GM23338 (cell line): ENCODE measurements at regions not wholly inside any gene's neighbourhood (a gene's known extent, or its start where the extent isn't known, plus 50 kb on each side); places are given as distances from the start of the nearest gene placed in this dataset.

Experiments
- ATAC-seq: fragments of 200-7000 bp; cut with Tn5 transposase; 3 replicates; pipeline ENCODE4 v1.9.1; 2020
- DNase-seq: peaks from one replicate; pipeline ENCODE4 v3.0.0-alpha.2; 2015; ENCODE audit warnings: low spot score
- H2AFZ ChIP-seq: fragments of 200-600 bp; sonication (generic); 2 replicates; pipeline ENCODE4 v1.8.0; 2016; ENCODE audit warnings: antibody characterized with exemption, mild to moderate bottlenecking, moderate library complexity
- H3F3A ChIP-seq: fragments of 200-600 bp; sonication (generic); replicated peaks from 2 replicates; pipeline ENCODE4 v1.8.0; 2017; ENCODE audit warnings: antibody characterized with exemption, mixed run types, low read depth
- H3K27ac ChIP-seq: fragments of 200-600 bp; sonication (generic); 2 replicates; pipeline ENCODE4 v1.6.1; 2016; ENCODE audit warnings: low read depth
- H3K27me3 ChIP-seq: fragments of 200-600 bp; sonication (generic); 2 replicates; pipeline ENCODE4 v1.8.0; 2016; ENCODE audit warnings: mild to moderate bottlenecking, mixed run types, moderate library complexity; ENCODE audit not compliant: insufficient read depth
- H3K36me3 ChIP-seq: fragments of 200-600 bp; sonication (generic); 2 replicates; pipeline ENCODE4 v1.8.0; 2016; ENCODE audit warnings: mild to moderate bottlenecking; ENCODE audit not compliant: insufficient read depth
- H3K4me1 ChIP-seq: fragments of 200-600 bp; sonication (generic); 2 replicates; pipeline ENCODE4 v1.8.0; 2016; ENCODE audit warnings: mild to moderate bottlenecking, moderate library complexity; ENCODE audit not compliant: insufficient read depth
- H3K4me2 ChIP-seq: fragments of 200-600 bp; sonication (generic); 2 replicates; pipeline ENCODE4 v1.7.1; 2017; ENCODE audit warnings: mixed run types
- H3K4me3 ChIP-seq: fragments of 200-600 bp; sonication (generic); 2 replicates; pipeline ENCODE4 v1.6.1; 2016; ENCODE audit warnings: mixed run types
- H3K79me2 ChIP-seq: fragments of 200-600 bp; sonication (generic); replicated peaks from 2 replicates; pipeline ENCODE4 v1.8.0; 2017; ENCODE audit warnings: mild to moderate bottlenecking; ENCODE audit not compliant: insufficient read depth
- H3K9me2 ChIP-seq: fragments of 200-600 bp; sonication (generic); 2 replicates; pipeline ENCODE4 v1.8.0; 2017; ENCODE audit not compliant: insufficient read depth
- H4K20me1 ChIP-seq: fragments of 200-600 bp; sonication (generic); replicated peaks from 2 replicates; pipeline ENCODE4 v1.8.0; 2017; ENCODE audit warnings: mild to moderate bottlenecking; ENCODE audit not compliant: insufficient read depth
- H3K27ac Mint-ChIP-seq: 2 replicates; pipeline ENCODE4 v1.8.0; 2020; ENCODE audit warnings: inconsistent platforms, mild to moderate bottlenecking, moderate library complexity, mixed read lengths
- H3K27me3 Mint-ChIP-seq: 3 replicates; pipeline ENCODE4 v1.8.0; 2022; ENCODE audit warnings: low read depth, mild to moderate bottlenecking, moderate library complexity, mixed read lengths, inconsistent platforms; ENCODE audit not compliant: insufficient read depth, poor library complexity
- H3K36me3 Mint-ChIP-seq: 3 replicates; pipeline ENCODE4 v1.8.0; 2021; ENCODE audit warnings: low read depth, mild to moderate bottlenecking, inconsistent platforms, moderate library complexity, mixed read lengths
- H3K4me1 Mint-ChIP-seq: 3 replicates; pipeline ENCODE4 v1.8.0; 2020; ENCODE audit warnings: mild to moderate bottlenecking, inconsistent platforms, mixed read lengths
- H3K4me3 Mint-ChIP-seq: 3 replicates; pipeline ENCODE4 v1.8.0; 2021; ENCODE audit warnings: moderate library complexity, mild to moderate bottlenecking, inconsistent platforms, mixed read lengths
- H3K9me3 Mint-ChIP-seq: 3 replicates; pipeline ENCODE4 v1.8.0; 2020; ENCODE audit warnings: moderate library complexity, mild to moderate bottlenecking, inconsistent platforms, mixed read lengths
- CTCF ChIP-seq, 2 experiments: fragments of 200-600 bp in 1 of 2; sonication (generic) in 1 of 2; conservative IDR thresholded peaks; 2 replicates each; pipeline versions ENCODE4 v1.5.1 to v1.6.1; 2016 to 2017; ENCODE audit warnings: antibody characterized with exemption in 2 of 2, low read depth in 2 of 2, mild to moderate bottlenecking in 2 of 2, moderate library complexity in 1 of 2
- ETS1 ChIP-seq: IDR thresholded peaks from 2 replicates; pipeline ENCODE4 v1.6.1; 2016; ENCODE audit warnings: antibody characterized with exemption
- EZH2 ChIP-seq: fragments of 200-600 bp; sonication (generic); IDR thresholded peaks from one replicate; pipeline ENCODE4 v1.8.0; 2017; ENCODE audit warnings: antibody characterized with exemption, mild to moderate bottlenecking, low read depth; ENCODE audit not compliant: unreplicated experiment
- EZH2phosphoT487 ChIP-seq: fragments of 200-600 bp; sonication (generic); IDR thresholded peaks from one replicate; pipeline ENCODE4 v1.8.1; 2018; ENCODE audit warnings: antibody characterized with exemption; ENCODE audit not compliant: unreplicated experiment
- NANOG ChIP-seq: IDR thresholded peaks from 2 replicates; pipeline ENCODE4 v1.6.1; 2016; ENCODE audit warnings: antibody characterized with exemption, borderline replicate concordance
- POLR2AphosphoS5 ChIP-seq: IDR thresholded peaks from 2 replicates; pipeline ENCODE4 v1.6.1; 2016; ENCODE audit warnings: antibody characterized with exemption, low read depth
- REST ChIP-seq: IDR thresholded peaks from one replicate; pipeline ENCODE4 v1.6.1; 2018; ENCODE audit warnings: antibody characterized with exemption; ENCODE audit not compliant: unreplicated experiment
- ZNF114 ChIP-seq: fragments of 250-450 bp; sonication (Bioruptor Pico); IDR thresholded peaks from 2 replicates; pipeline ENCODE4 v1.5.0; 2020; ENCODE audit warnings: mild to moderate bottlenecking, moderate library complexity
- TF ChIP-seq, protein P1 (sequence below): fragments of 250-450 bp; sonication (Bioruptor Pico); IDR thresholded peaks from 2 replicates; pipeline ENCODE4 v1.5.0; 2020; ENCODE audit warnings: mild to moderate bottlenecking, moderate library complexity

- TF ChIP-seq REST: no peak
- TF ChIP-seq EZH2phosphoT487: no peak
These were observed 119.3 kb upstream of the BACE2 start (continued) for GRCh38 chr21:41048623-41049022.

DNA sequence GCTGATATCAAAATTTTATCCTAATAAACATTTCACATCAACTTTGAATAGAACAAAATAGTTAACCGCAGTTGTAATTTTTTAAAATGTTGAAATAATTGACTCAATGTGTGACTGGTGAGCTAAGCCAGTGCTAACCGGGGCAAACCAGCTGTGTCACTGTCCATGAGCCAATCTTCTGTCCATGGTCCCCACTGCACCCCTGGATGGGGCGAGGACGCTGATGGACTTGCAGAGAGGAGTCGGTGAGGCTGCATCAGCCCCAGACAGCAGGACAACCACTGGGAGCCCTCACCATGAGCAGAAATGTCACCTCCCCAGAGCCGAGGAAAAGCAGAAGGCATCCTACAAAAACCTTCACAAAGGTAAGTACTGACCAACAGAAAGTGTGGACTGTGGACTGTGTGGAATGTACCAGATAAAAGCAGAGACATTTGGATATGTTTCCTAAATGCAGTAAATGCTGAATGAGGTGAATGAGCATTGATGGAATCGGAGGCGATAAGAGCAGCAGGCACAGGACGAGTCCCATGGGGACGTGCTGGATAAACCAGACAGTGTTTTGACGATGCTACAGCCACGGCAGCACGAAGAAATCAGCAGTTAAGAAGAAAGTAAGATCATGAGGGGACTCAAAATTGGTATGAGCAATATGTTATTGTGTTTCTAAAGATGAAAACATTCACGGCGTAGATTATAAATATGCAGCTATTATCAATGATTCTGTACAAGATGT is 115.0 kb upstream of the BACE2 start:
- Histone ChIP-seq H3K36me3 (no peaks in the 10 kb centered on the region), H3K9me2 (no peaks in the 10 kb centered on the region), H3K27me3 (no peaks in the 10 kb centered on the region), H3K27ac (no peak overlapping the region), H3F3A (no peaks in the 10 kb centered on the region), H2AFZ (no peak overlapping the region), H3K79me2 (no peaks in the 10 kb centered on the region), H3K4me3 (no peak overlapping the region), H3K4me1 (no peaks in the 10 kb centered on the region), H4K20me1 (no peaks in the 10 kb centered on the region), H3K4me2 (no peak overlapping the region)
- Mint-ChIP-seq H3K27me3 (peaks cover 2% of the 10 kb centered on the region), H3K27ac (no peak overlapping the region), H3K4me1 (no peaks in the 10 kb centered on the region), H3K36me3 (peaks cover 5% of the 10 kb centered on the region; the same call in 2 of the 3 replicates), H3K4me3 (no peak overlapping the region), H3K9me3 (peaks cover 85% of the 10 kb centered on the region)
- ATAC-seq (no peak), DNase-seq (no peak)
- TF ChIP-seq, protein P1, sequence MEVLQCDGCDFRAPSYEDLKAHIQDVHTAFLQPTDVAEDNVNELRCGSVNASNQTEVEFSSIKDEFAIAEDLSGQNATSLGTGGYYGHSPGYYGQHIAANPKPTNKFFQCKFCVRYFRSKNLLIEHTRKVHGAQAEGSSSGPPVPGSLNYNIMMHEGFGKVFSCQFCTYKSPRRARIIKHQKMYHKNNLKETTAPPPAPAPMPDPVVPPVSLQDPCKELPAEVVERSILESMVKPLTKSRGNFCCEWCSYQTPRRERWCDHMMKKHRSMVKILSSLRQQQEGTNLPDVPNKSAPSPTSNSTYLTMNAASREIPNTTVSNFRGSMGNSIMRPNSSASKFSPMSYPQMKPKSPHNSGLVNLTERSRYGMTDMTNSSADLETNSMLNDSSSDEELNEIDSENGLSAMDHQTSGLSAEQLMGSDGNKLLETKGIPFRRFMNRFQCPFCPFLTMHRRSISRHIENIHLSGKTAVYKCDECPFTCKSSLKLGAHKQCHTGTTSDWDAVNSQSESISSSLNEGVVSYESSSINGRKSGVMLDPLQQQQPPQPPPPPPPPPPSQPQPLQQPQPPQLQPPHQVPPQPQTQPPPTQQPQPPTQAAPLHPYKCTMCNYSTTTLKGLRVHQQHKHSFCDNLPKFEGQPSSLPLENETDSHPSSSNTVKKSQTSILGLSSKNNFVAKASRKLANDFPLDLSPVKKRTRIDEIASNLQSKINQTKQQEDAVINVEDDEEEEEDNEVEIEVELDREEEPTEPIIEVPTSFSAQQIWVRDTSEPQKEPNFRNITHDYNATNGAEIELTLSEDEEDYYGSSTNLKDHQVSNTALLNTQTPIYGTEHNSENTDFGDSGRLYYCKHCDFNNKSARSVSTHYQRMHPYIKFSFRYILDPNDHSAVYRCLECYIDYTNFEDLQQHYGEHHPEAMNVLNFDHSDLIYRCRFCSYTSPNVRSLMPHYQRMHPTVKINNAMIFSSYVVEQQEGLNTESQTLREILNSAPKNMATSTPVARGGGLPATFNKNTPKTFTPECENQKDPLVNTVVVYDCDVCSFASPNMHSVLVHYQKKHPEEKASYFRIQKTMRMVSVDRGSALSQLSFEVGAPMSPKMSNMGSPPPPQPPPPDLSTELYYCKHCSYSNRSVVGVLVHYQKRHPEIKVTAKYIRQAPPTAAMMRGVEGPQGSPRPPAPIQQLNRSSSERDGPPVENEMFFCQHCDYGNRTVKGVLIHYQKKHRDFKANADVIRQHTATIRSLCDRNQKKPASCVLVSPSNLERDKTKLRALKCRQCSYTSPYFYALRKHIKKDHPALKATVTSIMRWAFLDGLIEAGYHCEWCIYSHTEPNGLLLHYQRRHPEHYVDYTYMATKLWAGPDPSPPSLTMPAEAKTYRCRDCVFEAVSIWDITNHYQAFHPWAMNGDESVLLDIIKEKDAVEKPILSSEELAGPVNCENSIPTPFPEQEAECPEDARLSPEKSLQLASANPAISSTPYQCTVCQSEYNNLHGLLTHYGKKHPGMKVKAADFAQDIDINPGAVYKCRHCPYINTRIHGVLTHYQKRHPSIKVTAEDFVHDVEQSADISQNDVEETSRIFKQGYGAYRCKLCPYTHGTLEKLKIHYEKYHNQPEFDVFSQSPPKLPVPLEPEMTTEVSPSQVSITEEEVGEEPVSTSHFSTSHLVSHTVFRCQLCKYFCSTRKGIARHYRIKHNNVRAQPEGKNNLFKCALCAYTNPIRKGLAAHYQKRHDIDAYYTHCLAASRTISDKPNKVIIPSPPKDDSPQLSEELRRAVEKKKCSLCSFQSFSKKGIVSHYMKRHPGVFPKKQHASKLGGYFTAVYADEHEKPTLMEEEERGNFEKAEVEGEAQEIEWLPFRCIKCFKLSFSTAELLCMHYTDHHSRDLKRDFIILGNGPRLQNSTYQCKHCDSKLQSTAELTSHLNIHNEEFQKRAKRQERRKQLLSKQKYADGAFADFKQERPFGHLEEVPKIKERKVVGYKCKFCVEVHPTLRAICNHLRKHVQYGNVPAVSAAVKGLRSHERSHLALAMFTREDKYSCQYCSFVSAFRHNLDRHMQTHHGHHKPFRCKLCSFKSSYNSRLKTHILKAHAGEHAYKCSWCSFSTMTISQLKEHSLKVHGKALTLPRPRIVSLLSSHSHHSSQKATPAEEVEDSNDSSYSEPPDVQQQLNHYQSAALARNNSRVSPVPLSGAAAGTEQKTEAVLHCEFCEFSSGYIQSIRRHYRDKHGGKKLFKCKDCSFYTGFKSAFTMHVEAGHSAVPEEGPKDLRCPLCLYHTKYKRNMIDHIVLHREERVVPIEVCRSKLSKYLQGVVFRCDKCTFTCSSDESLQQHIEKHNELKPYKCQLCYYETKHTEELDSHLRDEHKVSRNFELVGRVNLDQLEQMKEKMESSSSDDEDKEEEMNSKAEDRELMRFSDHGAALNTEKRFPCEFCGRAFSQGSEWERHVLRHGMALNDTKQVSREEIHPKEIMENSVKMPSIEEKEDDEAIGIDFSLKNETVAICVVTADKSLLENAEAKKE (CRISPR knock-in tag): no peak
- TF ChIP-seq CTCF (conservative IDR thresholded peaks at IDR 0.05; ENCODE audit: low read depth in 2 of 2) (no peak), EZH2 (no peak), NANOG (no peak), POLR2AphosphoS5 (no peak), ETS1 (no peak), ZNF114 (CRISPR knock-in tag) (no peak)
